ENCODE measurements at regions not wholly inside any gene's neighbourhood (a gene's known extent, or its start where the extent isn't known, plus 50 kb on each side); places are given as distances from the start of the nearest gene placed in this dataset.

DNA sequence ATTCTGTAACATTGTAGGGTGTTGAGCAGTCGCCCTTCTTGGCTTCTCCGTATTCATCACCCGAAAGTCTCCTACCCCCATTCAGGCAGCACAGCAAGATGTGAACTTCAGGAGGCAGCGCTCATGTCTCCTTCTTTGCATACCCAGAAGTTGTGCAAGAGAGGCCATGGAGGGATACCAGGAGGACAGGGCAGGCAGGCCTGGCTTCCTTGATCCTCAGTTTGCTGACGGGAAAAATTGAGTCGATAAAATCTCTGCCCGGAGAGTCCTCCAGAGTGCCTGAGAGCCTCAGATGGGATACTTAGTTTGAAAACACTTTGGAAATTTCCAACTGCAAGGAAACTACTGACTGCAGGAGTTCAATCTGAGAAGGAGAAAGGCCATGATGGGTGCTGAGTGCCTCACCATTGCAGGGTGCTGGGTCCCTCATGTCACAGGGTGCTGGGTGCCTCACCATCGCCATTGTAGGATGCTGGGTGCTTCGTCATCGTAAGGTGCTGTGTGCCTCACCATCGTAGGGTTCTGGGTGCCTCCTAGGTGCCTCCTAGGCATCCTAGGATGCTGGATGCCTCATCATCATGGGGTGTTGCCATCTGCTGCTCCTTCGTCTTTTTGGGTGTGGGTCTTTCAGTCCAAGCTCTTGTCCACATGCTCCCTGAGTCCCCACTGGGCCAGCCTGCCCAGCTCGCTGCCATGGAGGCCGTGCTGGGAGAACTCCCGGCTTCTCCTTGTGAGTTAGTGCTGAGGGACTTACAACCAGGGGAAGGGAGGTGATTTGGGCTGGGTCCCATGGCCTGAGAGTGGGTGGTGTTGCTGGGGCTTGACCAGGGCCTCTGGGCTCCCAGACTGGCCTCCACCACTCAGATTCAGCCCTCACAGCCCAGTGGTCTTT, 162.4 kb downstream of the DDX1 start:
- DNase-seq (ENCODE audit: low spot score): no peak
- ATAC-seq (ENCODE audit: low FRiP score): no peak
- TF ChIP-seq, protein P1, sequence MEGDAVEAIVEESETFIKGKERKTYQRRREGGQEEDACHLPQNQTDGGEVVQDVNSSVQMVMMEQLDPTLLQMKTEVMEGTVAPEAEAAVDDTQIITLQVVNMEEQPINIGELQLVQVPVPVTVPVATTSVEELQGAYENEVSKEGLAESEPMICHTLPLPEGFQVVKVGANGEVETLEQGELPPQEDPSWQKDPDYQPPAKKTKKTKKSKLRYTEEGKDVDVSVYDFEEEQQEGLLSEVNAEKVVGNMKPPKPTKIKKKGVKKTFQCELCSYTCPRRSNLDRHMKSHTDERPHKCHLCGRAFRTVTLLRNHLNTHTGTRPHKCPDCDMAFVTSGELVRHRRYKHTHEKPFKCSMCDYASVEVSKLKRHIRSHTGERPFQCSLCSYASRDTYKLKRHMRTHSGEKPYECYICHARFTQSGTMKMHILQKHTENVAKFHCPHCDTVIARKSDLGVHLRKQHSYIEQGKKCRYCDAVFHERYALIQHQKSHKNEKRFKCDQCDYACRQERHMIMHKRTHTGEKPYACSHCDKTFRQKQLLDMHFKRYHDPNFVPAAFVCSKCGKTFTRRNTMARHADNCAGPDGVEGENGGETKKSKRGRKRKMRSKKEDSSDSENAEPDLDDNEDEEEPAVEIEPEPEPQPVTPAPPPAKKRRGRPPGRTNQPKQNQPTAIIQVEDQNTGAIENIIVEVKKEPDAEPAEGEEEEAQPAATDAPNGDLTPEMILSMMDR (IDR thresholded peaks at IDR 0.05): no peak

DNA sequence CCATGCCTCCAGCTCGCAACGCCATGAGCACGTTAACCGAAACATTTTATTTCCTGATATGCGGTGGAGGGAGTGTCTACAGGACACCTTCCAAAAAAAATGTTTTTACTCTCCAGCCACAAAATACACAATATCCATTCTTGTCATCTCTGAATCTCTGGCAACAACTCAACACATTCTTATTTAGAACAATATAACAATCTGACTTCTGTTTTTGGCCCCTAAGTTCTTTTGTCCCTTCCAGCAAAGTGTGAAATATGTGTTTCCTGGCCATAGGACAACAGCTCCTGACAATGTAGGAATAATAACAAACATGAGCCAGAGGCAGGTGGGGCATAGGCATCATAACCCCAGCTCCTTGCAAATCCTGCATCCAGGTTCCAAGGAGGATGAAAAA, 163.0 kb downstream of the DDX1 start:
- ATAC-seq (ENCODE audit: low FRiP score): no peak
- TF ChIP-seq, protein P1 (IDR thresholded peaks at IDR 0.05): no peak
- DNase-seq (ENCODE audit: low spot score): no peak

DNA sequence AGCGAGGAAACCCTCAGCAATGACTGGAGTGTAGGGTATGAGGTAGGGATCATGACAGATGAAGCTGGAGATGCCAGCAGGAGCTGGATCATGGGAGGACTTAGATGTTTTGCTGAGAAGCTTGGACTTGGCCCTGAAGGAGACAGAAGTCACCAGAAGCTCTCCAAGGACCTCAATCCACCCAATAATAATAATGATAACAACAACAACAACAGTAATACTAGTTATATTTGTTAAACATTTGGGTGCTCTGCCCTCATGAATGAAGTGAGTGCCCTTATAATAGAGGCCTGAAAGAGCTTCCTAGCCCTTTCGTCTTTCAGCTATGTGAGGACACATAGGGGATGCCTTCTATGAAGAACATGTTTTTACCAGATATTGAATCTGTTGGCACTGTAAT, 163.9 kb downstream of the DDX1 start:
- ATAC-seq (ENCODE audit: low FRiP score) (no peak), DNase-seq (ENCODE audit: low spot score) (no peak)
- TF ChIP-seq, protein P1 (IDR thresholded peaks at IDR 0.05): no peak

DNA sequence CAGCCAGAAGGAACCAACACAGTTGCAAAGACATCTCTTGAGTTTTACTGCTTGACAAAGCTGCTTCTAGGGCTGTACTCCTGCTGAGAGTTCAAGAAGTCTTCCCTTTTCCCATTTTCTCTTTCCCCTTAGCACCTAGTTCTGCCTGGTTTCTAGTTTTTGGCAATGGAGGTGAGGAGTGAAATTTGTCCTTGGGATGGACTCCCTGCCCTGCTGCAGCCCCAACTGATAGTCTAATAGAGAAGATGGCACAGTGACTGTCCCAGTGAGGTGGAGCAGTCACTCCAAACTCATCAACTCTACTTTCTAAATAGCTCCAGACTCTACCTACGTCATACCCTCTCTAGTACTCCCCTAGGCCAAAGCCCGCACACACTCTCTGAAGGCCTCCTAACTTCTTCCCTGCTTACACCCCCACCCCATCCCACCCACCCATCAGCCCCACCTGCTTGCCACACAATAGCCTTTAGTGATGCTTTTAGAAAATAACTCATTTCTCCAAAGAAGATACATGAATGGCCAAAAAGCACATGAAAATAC, 164.4 kb downstream of the DDX1 start:
- TF ChIP-seq, protein P1 (IDR thresholded peaks at IDR 0.05): no peak
- ATAC-seq (ENCODE audit: low FRiP score) (no peak), DNase-seq (ENCODE audit: low spot score) (no peak)

DNA sequence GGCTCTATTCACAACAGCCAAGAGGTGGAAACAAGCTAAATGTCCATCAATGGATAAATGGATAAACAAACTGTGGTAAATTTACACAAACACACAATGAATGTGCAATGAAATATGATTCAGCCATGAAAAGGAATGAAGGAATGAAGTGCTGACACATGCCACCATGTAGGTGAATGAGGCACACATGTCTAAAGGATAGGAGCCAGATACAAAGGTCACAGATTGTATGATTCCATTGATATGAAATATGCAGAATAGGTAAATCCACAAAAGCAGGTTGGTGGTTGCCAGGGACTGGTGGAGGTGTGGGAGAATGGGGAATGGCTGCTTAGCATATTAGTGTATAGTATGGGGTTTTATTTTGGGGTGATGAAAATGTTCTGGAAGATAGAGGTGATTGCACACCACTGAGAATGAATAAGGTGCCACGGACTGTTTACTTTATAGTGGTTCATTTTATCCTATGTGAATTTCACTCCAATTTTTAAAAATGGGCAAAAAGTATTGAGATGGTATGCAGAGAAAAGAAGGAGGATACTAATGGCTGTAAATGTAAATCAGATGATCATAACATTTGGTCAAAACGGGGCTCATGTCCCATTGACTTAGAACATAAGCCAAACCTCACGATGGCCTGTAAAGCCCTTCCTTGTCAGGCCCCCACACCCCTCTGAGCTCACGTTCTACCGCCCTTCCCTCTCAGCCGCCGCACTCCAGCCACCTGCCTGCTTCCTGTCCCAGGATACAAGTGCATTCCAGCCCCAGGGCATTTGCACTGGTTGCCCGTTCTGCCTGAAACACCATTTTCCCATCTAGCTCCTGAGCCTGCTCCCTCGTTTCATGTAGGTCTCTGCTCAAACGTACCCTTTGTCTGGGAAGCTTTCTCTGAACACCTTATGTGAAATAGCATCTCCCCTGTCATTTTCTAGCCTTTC, 165.5 kb downstream of the DDX1 start:
- DNase-seq (ENCODE audit: low spot score) (no peak), ATAC-seq (ENCODE audit: low FRiP score) (no peak)
- TF ChIP-seq, protein P1 (IDR thresholded peaks at IDR 0.05): no peak

DNA sequence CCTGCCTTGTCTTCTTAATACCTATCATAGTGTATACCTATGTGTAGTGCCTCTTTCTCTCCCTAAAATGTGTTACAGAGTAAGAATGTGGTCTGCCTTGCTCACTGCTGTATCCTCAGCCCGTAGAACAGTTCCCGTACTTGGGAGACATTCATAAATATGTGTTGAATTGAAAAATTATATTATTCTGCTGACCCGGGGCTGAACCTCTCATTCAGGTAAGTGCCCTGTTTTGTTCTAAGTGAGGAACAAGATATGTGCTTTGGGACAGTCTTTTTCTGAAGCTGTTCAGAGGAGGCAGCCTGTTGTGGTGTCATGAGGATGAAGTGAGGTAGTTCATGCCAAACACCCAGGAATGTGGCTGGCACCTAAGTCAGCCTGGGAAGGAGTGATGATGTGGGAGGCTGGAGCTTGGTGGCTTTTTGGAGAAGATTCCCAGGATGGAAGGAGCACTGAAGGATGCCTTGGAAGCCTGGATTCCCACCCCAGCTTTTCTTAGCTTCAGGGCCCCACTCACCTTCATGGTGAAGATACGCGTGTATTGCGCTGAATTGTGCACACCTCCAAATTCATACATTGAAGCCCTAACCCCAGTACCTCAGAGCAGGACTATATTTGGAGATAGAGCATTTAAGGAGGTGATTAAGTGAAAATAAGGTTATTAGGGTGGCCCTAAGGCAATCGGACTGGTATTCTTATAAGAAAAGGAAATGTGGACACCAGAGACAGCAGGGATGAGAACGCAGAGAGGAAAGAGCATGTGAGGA, 166.3 kb downstream of the DDX1 start:
- no peak for DNase-seq (ENCODE audit: low spot score)
- ATAC-seq (ENCODE audit: low FRiP score): no peak
- TF ChIP-seq, protein P1 (IDR thresholded peaks at IDR 0.05): no peak
